ENCODE measurements at regions not wholly inside any gene's neighbourhood (a gene's known extent, or its start where the extent isn't known, plus 50 kb on each side); places are given as distances from the start of the nearest gene placed in this dataset.
"Not testable (repeated sequence)": the region's sequence is repeated elsewhere in the genome, so short reads cannot be mapped to it uniquely, and the experiment has no call there.

DNA sequence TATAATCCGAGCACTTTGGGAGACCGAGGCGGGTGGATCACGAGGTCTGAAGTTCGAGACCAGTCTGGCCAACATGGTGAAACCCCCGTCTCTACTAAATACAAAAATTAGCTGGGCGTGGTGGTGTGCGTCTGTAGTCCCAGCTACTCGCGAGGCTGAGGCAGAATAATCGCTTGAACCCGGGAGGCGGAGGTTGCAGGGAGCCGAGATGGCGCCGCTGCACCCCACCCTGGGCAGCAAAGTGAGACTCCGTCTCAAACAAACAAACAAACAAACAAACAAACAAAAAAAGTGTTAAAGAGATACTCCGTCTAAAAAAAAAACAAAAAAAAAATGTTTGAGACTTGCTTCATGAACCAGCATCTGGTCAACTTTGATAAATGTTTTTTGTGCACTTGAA lies 753.8 kb downstream of the PCDH17 start:
- DNase-seq = not testable (repeated sequence)

DNA sequence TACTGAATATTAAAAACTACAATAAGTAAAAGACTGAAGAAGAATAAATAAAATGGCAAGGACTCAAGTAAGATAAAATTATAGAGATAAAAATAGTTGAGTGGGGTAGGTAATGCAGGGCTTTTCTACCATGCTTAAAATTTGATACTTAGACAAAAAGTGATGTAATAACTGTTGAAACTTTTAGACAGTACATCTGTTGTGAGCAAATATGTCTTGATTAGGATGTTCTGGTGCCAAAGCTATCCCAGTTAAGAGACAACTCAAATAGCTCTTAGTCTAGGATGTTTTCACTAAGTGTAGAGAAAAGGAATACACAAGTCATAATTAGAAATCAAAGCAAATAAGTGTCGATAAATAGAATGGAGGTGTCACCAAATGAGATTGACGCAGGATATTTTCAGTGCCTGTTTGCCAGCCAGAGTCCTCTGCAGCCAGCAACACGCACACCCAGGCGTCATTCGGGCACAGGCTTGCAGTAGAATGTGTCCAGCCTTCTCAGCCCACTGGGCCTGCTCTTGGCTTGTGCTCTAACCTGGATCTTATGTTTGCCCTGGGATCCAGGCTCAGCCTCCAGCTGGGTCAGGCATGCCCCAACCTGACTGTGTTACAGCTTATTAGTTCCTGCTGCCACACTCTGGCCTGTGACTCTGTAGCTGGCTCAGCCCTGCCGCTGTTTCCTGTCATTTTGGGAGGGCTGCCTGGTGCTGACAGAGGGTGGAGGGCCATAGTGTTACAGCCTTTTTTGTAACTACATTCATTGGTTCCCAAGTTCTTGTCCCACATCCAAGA lies 766.2 kb downstream of the PCDH17 start:
- DNase-seq = no peak

DNA sequence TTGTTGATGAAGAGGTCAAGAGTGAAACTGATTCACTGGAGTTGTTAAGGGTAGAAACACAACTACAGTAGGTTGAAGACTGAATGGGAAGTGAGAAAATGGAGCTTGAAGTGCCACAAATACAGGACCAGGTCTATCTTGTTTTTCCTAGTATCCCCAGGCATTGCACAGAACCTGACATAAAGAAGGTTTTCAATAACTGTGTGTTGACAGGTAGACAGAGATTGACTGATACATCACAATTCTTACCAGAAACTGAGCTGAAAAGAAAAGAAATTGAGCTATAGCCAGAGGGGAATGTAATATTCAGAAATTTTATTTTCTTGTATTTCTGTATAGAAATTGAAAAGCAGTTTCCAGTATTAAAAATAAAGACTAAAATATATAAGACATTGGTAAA lies 767.7 kb downstream of the PCDH17 start:
- no peak for DNase-seq

DNA sequence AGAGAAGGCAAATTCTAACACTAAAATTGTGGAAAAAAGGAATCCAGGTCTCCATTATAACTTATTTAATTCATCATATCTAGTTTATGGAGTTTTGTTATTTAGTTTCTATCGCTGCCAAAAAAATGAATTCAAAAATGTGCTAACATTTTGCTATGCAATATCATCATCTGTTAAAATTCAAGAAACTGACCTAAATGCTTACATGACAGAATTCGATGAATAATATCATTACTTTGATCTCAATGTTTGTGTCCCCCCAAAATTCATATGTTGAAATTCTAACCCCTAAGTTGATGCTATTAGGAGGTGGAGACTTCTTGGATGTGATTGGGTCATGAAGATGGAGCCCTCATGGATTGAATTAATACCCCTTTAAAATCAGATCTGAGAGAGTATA lies 775.0 kb downstream of the PCDH17 start:
- DNase-seq = no peak

DNA sequence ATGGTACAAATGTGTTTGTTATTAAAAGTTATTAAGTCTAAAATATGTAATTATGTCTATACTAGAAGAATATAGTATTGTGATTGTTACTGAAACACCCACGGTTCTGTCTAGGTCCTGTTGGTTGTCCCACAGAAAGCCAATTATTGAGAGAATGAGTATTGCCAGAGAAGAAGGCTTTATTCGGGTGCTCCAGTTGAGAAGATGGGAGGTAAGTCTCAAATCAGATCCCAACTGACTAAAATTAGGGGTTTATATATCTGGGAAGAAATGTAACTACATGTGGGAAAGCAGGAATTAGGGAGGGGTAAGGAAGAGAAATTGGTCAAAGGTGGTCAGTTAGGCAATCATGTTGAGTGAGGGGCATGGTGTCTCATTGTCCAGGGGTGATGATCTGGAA lies 798.4 kb downstream of the PCDH17 start:
- no peak for DNase-seq

DNA sequence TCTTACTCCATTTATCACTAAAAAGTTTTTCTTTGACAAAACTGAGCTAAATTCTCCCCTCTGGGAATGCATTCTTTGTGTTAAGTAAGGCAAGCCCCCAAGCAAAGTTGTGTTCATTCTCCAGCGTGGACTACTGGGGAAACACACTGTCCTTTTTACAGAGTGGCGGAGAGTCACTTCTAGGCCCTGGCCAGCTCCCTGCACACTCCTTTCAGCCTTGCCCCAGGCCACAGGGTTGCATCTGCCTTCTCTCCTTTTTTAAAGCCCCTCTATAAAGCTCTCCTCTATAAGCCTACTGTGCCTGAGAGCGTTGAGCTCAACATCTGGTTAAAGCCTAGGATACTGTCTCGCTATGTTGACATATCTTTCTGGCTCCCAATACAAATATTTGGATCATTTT lies 803.4 kb downstream of the PCDH17 start:
- DNase-seq = no peak

DNA sequence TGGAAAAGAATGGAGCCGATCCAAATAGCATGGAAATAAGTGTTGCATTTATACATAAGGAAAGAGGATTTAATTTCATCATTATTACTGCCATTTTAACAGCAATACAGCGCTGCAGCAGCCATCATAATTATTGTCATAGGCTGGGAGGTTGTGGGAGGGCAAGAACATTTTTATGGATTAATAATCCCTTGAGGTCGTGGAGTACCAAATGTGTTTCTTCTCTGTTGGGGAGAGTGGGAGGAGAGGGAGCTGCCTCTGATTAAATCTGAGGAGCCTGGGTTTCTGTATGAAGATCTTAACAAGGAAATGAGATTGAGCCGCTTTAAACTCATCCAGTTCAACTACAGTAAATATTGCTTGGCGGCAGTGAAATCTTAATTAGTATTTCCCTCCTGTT lies 805.9 kb downstream of the PCDH17 start:
- no peak for DNase-seq

DNA sequence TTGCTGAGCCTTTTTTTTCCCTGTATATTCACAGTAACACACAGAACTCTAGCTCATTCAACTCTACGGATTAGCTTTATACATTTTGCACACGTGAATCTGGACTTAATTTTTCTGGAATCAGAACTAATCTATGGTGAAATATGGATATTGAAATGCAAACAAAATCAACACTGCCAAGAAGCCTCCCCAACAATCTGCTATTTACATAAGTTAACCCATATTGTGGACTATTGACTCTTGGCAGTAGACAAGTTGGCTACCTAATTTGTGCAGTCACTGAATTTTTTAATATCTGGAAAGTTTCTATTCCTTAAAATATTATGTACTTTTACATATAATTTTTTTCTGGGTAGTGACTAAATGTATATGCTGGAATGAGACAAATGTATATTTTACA lies 815.4 kb downstream of the PCDH17 start:
- no peak for DNase-seq

DNA sequence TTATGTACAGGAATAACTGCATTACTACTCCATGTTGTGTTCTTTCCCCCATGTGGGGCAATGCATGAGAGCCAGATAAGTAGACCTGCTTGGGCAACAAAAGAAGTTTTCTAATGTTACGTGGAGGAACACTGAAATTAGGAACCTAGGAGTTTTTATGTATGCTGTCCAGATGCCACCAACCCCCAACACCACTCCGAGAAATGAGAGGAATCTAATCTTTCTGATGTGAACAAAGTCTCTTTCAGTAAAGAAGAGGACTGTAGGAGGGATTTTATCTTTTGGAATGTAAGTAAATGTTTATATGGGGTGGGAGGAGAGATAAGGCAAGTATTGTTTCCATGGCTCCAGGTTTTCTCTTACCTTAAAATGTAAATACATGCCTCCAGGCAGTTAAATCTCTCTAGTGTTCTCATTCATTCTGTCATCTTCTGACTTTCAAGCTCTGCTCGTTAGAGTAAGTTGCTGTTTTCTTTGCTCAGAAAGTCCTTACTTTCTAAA lies 820.6 kb downstream of the PCDH17 start:
- DNase-seq = no peak

DNA sequence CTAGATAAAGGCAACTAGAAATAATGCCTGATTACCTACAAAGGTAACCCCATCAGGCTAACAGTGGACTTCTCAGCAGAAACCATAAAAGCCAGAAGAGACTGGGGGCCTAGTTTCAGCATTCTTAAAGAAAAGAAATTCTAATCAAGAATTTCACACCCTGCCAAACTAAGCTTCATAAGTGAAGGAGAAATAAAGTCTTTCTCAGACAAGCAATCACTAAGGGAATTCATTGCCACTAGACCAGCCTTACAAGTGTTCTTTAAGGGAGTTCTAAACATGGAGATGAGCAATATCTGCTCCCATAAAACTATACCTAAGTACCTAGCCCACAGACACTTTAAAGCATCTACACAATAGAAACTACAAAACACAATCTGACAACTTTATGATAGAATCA lies 823.5 kb downstream of the PCDH17 start:
- DNase-seq = no peak

DNA sequence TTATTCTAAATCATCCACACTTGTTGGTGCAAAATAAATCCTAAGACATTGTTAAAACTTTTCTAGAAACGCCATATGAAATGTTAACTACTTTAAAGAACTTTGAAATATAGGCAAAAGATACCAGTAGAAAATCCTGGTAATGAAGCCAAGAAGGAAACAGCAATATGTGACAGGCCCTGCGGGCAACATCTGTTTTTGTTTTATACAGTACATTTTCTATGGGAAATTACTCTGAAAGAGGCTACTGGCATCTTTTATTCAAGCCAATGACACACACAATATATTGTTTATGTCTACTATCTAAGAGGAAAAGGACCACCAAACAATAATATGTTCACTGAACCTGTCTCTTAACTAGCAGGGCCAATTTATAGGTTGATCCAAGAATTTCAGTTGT lies 829.7 kb downstream of the PCDH17 start:
- DNase-seq = no peak

DNA sequence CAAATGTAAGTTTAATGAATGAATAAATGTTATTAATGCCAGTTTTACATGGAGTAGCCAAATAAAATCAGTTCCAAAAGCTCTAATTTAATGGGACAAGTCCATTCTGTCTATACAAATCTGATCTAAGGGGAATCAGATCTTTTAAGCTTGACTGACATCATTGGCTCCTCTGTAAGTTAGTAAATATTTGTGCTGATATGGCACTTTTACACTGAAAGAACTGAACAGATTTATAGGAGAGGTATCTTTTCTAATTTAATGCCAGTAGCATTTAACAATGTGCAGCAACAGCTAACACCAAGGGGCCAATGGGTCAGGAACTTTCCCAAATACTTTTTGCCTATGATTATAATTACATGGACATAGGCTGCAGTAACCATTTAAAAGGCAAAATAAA lies 832.3 kb downstream of the PCDH17 start:
- no peak for DNase-seq

DNA sequence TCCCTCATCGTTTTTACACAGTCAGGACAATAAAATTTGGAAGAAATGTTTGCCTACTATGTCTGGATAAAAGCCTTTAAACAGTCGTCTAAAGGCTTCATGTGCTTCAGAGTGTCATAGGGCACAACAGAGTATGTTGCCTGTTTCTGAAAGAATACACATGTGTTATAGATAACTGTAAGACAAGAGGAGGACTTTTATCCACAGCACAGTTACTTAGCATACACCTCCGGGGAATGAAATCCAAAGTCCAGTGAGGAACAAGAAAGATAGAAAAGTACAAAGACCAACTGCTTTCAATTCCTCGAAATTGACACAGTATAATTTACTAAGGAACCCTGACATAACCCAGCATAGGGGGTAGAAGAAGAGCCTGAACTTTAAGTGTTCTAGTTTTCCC lies 835.6 kb downstream of the PCDH17 start:
- DNase-seq = no peak

DNA sequence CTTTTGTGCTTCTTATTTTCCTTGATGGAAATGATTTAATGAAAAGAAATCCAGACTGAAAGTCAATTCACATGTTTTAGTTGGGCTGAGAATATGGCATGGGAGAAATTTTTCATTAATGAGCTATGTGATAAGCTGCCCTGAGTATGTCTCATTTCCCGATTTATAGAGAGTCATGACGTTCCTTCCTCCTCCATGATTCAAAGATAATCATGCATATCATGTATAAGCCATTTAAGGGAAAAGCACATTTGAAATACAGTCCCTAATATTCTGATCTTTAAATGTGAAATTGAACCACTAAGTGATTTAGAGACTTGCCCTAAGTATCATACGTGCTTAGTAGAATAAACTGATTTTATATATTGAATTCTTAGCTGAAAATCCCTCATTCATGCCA lies 840.9 kb downstream of the PCDH17 start:
- DNase-seq = no peak

DNA sequence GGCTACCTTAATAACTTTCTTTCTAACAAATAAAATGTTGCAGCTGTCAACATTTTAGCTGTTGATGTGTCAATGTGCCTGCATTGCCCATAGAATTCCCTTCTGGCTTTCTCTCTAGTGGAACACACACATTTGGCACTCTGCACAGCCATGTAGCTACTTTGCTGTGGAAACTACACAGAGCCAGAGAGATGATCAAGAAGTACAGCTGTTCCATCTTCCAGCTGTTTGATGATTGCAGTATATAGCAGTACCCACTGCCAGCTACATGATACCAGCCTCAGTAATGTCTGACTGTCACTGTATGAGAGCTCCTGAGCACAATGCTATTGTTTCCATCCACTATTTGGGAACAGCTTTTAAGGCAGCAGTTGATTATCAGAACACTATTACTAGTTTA lies 843.0 kb downstream of the PCDH17 start:
- no peak for DNase-seq

DNA sequence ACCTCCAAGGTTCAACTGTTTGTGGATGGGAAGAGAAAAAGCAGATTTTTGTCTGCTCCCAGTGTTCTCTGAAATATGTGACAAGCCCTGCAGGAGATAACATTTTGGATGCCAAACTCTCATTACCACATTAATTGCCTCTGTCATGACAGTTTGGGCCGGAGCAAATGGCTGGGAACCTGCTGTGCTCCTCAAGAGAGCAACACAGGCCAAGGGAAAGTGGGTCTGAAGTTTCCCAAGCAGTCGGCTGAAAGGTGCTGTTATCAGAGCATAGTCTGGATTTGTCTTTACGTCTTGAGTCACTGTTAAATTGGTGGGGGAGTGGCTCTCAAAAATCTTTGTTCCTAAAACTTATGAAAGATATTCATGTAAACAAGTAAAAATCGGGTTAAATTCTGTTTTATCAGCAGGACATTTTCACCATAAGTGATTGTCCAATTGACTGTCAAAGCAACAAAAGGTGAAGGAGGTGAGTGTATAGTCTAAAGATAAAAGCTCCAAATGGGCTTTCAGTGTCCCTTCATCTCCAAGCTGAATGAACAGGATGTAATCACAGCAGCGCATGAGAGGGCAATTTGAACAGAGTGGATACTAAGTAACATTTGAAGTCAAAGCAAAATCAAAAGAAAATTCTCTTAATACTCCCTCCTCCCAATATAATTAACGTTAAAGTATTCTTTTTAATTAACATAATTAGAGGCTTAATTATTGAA lies 844.8 kb downstream of the PCDH17 start:
- no peak for DNase-seq

DNA sequence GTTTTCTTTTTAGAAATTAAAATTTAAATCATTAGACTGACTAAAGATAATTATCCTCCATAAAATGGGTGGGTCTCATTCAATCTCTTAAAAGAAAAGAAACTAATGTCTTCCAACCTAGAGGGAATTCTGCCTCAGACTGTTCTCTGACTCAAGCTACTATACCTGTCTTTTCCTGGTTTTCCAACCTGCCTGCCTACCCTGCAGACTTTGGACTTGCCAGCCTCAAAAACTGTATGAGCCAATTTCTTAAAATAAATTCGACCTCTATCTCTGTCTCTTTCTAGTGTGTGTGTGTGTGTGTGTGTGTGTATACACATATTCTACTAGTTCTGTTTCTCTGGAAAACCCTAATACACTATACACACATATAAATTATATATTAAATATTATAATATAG lies 847.3 kb downstream of the PCDH17 start:
- no peak for DNase-seq

DNA sequence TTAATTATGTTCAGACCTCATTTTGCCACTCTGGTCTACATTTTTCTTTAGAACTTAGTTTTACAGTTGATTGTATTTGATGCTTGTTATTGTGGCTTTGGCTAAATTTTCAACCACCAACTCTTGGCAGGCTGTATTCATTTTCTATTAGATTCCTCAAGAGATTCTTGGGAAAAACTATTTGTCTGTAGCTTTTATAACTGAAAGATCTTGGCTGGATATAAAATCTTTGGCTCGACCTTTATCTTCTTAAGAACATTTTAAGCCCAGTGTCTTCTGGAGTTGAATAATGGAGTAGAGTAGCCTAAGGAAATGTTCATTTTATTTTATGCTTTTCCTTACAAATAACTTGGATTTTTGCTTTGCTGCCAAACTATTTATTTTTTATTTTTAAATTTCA lies 848.5 kb downstream of the PCDH17 start:
- no peak for DNase-seq

DNA sequence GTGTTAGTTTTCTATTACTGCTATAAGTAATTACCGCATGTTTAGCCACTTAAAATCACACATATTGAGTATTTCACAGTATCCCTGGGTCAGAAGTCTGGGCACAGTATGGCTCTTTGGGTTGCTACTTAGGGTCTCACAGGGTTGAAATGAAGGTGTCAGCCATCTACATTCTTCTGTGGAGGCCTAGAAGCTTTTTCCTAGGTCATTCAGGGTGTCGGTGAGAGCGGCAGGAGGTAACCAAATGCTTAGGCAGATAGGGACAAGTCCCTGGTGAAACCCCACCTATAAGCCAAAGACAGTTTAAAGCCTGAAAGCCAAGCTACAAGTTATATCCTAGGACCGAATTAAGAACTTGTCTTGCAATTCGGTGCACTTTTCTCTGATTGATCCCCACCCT lies 856.7 kb downstream of the PCDH17 start:
- no peak for DNase-seq

DNA sequence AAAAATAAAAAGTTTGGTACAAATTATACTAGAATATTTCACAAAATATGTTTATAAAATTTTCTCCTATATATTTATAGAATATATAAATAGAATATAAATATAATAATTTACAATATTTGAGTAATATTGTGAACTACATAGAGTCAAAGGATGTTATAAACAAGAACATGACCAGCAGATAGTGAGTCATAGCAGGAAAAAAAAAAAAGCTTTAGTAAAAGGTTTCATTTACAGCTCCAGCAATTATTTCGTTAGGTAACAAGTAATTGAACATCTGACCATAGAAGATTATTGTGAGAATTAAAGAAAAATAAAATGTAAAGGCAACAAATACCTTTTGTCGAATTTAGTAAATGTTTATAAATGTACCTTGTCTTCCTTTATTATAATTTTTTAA lies 864.1 kb downstream of the PCDH17 start:
- no peak for DNase-seq

DNA sequence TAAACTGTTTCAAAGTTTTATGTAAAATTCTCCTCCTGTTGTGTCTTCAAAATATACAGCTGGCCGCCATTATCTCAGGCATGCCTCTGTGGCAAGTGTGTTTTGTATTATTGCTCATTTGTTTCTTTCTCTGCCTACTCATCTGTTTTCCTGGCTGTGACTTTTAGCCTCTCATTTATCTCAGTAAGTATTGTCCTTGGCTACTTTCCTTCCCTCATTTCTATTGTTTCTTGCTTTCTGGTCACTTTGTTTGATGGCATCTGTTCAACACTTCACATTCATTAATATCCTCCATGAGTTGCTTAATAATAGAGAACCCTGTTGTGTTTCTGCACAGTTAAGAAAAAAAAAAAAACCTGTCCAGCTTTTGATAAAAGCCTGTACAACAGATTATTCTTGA lies 869.4 kb downstream of the PCDH17 start:
- DNase-seq = no peak

DNA sequence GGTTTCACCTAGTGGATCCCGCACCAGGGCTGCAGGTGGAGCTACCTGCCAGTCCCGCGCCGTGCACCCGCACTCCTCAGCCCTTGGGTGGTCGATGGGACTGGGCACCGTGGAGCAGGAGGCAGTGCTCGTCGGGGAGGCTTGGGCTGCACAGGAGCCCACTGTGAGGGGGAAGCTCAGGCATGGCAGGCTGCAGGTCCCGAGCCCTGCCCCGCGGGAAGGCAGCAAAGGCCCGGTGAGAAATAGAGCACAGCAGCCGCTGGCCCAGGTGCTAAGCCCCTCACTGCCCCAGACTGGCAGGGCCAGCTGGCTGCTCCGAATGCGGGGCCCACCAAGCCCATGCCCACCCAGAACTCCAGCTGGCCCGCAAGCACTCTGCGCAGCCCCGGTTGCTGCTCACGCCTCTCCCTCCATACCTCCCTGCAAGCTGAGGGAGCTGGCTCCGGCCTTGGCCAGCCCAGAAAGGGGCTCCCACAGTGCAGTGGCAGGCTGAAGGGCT lies 872.7 kb downstream of the PCDH17 start:
- DNase-seq = not testable (repeated sequence)

DNA sequence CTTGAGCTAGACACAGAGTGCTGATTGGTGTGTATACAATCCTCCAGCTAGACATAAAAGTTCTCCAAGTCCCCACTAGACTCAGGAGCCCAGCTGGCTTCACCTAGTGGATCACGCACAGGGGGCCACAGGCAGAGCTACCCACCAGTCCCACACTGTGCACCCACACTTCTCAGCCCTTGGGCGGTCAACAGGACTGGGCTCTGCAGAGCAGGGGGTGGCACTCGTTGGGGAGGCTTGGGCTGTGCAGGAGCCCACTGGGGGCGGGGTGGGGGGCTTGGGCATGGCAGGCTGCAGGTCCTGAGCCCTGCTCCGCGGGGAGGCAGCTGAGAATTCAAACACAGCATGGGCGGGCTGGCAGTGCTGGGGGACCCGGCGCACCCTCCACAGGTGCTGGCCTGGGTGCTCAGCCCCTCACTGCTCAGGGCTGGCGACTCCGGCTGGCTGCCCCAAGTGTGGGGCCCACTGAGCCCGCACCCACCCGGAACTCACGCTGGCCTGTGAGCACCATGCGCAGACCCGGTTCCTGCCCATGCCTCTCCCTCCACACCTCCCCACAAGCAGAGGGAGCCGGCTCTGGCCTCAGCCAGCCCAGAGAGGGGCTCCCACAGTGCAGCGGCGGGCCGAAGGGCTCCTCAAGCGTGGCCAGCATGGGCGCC lies 873.8 kb downstream of the PCDH17 start:
- not testable (repeated sequence) for DNase-seq

DNA sequence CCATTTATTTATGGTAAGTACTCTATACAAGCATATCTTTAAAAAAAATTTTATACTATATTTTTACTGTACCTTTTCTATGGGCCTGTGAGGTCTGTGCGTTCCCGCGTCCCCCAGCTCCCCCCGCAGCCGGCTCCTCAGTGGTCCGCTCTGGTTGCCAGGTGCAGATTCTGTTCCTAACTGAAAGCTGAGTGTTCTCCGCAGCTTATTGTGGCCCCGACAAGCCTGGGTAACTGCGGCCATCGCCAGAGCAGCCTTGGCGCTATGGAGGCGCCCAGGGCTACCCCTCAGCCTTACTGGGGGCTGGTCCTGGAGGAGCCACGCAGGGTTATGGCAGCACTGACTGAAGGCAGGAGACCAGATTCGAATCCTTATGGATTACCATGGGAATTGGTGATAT lies 896.8 kb downstream of the PCDH17 start:
- no peak for DNase-seq
